HG03378 (cell line): ENCODE measurements at regions not wholly inside any gene's neighbourhood (a gene's known extent, or its start where the extent isn't known, plus 50 kb on each side); places are given as distances from the start of the nearest gene placed in this dataset.

ENCODE experiments used
- ATAC-seq: cut with Tn5 transposase; IDR thresholded peaks from one replicate; pipeline ENCODE4 v1.9.1; 2021; ENCODE audit warnings: mild to moderate bottlenecking, moderate library complexity; ENCODE audit not compliant: unreplicated experiment

DNA sequence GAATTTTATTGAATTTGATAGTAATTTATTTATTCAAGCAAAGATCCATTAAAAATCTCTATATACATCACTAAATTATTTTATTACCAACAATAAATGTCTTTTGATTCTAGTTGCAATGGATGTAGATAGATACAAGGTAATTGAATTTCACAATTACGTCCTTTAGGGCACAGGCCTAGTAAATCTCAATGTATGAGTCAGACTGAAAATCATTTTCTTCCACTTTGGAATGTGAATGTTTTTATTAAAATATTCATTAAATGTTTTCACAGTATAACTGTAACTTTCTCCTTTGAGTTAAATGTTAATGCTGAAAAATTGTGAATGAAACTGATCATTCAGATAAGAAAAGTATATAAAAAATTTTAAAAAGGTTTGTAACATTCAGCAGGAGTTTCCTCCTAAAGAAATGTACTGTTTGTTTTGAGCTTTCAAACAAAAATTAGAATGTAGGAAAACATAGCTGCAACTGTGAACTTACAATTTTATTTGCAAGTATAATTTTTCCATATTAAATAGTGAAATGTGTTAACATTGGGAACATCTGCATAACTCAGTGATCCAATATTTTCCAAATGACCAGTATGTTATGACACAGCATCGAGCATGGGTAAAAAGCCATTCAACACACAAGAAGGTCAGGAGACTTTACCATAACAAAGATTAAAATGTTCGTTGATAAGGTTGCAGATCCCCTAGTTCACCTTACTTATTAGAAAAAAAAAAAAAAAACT is 663.7 kb downstream of the METTL4 start:
- no peak for ATAC-seq

DNA sequence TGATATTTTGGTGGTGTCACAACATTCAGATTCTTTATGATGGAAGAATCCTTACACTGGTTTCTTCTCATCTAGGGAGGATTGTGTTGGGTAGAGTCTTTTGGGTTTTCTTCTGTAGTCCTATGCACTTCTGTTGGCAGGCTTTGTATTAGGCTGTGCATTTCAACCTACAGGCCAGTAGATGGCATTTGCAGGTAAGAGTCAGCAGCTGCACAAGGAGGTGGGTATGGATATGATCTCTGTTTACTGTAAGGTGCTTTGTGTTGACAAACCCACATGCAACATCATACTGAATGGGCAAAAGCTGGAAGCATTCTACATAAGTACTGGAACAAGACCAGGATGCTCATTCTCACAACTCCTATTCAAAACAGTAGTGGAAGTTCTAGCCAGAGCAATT is 656.8 kb downstream of the METTL4 start:
- peak; percentile 67 for ATAC-seq

DNA sequence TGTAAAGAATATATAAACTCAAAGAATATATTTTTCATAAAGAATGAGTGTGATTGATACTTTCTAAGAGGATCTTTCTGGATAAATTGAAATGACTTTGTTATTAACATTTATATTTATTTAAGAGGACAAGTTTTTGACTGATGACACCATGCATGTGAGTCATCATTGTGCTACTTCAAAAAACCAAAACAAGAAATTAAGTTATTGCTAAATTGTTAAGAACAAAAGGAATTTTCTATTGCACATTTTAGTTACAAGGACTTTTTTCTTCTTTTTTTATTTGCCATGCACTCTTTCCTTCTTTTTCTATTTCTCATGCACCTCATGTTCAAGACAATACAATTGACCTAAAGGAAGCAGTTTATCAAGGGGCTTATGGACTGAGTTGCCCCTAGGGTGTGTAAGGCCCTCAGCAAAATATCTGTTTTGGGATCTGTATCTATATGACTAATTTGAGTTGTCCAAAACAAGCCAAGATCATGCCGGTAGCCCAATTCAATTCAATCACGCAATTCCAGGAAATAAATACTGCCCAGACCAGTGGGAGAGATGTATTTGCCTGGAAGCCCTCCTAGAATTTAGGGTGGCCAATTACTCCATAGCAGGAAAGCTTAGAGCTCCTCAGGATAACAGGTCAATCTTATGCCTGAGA is 654.3 kb downstream of the METTL4 start:
- no peak for ATAC-seq

DNA sequence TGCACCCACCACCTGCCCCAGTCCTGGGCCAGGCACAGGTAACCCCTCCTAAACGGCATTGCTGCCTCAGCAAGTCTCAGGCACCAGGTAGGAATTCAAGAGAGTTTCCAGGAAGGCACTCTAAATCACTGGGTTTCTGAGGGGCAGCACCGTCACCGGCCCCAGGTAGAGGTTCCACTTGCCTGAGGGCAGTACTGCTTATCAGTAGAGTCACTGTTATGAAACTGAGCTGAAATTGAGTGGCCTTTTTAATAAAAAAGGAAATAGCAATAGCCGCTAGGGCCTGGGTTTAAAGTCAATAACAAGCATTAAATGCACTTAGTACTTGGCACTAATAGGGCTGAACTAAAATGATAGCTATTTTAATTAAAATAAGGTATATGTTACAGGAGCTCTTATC is 653.7 kb downstream of the METTL4 start:
- no peak for ATAC-seq

DNA sequence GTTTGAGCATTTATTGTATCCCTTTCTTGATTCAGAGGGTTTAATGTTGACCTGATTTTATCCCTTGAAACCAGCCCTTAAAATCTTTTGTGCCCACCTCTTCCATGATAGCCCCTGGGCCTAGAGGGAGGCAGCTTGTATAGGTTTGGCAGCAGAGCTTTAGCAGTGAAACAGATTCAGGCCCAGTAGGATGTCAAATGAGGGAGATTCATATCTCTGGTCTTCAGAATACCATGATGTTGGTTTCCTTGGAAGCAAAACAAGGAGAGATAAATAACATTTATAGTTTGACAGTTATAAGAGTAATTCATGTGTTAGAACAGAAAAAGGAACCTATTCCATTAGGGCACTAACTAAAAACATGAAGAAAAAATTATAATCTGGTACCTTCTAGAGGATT is 649.2 kb downstream of the METTL4 start:
- ATAC-seq: no peak

DNA sequence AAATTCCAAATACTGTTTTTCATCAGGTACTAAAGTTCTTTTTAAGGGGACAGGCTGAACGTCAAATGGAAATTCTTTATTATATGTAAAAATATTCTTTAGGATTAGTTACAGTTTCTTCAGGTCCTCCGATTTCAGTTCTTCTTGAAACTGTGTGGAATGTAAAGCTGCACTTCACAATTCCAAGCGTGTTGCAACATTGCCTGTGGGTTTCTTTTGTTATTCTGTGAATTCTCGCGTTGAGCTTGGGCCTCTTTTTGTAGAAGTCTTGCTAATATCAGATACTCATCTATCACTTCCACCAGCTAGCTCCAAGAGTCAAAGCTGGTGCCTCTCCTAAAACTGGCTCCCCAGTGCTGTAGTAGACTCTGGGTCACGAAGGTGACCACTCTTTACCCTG is 642.6 kb downstream of the METTL4 start:
- ATAC-seq: no peak

DNA sequence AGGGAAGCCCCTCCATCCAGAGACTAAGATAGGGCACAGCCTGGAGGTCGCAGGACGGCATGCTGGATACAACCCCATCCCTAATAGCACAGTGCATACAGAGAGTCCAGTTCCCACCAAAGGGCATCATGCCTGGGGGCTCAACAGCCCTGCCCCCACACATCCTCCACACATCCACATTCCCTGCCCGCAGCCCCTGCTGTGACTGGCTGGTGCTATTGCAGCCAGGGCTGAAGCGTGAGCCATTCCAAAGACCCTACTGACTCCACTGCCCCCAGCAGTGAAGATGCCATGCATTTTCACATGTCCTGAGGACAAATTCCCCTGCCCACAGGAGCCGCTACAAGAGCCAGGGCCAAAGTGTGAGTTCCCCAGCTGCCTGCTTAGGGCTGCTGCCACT is 641.6 kb downstream of the METTL4 start:
- ATAC-seq: no peak

DNA sequence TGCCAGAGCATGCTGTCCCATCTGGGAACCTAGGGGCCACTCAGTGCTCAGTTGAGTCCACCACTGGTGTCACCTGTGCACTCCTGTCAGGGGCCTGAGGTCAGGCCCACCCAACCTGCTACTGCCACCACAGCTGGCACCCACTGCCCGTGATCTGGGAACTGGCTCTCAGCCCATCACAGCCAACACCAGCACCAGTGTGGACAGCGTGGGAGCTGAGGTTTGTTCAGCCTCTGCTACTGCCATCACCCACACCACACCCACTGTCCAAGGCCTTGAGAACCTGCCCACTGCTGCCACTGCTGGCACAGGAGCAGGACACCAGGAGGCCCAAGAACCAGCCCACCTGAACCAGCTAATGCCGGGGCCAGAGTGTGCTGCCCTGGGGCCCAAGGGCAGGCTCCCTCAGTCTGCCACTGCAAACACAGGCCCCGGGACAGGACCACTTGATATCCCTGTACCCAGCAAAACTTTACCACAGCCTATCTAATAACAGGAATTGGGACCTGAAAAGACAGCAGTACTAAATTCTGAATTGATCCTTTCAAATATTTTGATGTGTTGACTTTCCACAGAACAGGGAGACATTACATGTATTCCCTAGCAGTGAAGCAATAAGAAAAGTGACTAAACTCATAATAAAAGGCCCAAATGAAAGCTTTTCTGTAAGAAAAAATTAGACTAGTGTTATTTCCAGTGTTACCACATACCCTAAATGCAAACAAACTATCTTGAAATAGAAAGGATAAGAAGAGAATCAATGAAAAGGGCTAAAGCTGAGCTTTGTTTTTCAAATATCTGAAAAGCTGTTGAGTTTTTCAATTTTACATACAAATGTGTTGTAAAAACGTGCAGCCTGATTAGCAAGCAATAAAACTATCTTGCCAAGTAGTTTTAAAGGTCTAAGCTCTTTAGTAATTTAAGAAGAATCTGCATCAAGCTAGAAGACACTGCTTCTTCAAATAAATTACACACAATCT is 640.7 kb downstream of the METTL4 start:
- no peak for ATAC-seq

DNA sequence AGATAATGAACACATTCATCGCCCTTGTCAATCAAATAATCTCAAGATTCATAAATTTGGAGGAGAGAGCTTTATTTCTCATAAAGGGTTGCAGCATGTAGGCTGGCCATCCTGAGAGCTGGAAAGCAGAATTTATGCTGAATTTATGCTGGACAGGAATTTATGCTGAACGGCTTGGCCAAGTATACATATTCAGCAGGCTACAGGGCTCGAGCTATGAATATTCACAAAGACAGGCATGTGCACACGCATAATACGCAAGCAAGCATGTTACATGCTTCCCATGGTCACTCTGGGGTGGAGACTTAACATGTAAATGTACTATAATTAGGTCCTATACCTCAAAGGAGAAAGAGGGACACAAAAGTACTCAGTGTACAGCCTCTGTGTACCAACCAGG is 618.8 kb downstream of the METTL4 start:
- no peak for ATAC-seq

DNA sequence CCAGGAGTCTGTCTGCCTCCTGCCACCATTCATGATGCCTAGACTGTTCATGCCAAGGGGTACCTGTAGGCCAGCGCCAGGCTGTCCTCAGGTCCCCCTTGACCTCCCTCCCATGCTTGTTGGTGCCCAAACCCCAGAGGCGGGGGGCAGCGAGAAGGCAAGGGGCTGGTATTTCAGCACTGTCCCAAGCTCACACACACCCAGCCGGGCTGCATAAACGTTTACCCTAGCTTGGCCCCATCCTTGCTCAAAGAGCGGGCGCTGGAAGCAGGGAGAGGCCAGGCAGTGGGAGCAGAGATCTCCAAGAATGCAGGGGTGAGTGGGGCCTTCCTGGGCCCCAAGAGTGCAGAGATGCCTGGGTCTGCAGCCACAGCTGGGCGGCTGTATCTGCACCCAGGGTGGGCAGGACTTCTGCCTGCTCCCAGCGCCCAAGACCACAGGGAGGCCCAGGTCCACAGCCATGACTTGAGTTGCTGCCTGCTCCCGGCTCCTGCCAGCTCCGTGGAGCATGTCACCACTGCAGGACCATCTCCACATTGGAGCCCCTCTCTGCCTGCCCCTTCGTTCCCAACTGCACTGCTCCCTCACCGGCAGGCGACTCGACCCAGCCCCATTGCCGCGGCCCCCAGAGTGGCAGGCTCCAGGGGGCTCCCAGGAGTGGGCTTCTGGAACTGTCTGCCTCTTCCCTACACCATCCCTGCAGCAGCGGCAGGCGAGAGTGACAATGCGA is 616.6 kb downstream of the METTL4 start:
- no peak for ATAC-seq

DNA sequence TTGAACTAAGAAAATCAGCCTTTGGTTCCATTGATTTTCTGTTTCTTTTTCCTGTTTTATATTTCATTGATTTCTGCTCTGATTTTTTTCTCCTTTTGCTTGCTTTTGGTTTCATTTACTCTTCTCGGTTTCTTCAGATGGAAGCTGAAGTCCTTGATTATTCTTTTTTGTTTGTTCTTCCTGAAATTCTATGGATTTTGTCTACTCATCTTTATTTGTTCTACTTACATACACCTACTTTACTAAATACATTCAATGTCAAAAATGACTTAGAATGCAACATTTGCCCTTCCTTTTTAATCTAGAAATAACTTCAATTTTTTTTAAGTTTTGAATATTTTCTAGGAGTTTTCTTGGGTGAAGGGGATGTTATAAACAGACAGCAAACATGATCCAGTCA is 612.5 kb downstream of the METTL4 start:
- ATAC-seq: no peak

DNA sequence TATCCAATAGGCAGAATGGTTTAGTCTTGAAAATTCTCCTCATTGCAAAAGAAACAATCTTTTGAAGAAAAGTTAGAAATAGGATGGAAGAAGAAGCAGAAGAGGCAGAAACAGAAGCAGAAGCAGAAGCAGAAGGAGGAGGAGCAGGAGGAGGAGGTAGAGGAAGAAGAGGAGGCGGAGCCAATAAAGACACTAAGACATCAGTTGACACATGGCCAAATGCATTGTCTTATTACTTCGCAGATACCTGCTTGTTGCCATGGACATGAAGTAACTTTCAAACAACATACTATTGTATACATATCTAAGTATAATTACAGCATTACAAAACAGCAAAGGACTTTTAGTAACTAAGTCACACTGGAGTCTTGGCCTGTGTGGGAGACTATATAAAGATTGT is 606.3 kb downstream of the METTL4 start:
- no peak for ATAC-seq

DNA sequence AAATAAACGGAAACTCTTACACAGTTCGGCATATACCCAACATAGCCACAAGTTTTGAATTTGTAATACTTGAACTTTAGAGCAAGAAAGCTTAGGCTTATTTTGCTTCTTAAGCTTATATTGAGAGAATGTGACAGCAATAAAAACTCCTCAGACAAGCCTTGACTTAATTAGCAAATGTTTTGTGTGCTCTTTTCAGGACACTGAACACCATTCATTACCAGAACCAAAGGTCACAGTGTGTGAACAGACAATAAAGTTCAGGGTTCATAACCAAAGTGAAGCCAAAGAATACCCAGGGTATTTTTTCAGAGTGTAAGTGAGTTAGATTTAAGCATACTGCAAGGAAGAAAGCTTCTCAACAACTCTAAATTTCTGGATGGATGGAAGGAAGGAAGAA is 605.8 kb downstream of the METTL4 start:
- no peak for ATAC-seq

DNA sequence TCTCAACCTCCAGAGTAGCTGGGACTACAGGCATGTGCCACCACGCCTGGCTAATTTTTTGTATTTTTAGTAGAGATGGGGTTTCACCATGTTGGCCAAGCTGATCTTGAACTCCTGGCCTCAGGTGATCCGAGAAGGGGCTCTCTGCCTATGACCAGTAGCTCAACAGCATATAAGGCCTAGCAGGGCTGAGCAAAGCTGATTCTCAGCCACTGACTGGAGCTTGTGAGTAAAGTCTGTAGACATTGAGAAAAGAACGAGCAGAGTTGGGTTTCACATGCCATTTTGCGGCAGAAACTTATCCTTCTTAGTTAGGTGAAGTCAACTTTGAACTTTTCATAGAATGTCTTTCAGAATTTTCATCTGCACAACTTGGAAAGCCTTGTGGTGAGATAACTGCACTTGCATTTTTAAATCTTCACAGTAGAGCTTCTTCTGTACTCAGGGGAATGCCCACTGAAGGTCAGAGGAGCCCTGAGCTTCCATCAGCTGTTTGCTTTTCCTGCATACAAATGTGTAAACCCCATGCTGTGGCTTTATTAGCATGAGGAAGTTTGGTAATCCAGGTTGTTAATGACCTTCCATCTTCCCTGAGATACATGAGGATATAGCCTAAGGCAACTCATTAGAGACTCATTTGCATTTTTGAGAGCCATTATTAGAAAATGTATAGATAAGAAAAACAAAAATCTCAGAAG is 602.4 kb downstream of the METTL4 start:
- no peak for ATAC-seq

DNA sequence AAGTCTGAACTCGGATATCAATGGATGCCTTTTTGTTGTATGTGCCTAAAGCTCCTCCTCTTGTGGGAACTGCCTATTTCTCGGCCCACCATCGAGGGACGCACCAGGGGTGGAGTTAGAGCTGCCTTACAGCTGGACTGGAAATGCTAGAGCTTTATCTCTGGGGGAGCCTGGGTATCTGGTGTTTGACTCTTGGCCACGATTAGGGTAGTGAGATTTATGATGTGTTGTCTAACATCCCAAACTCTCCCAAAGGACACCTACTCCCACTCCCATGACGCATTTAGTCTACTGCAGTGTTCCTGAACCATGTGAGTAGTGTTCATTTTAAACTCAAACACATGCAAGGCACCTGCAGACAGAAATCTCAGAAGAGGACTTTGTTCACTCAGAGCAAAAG is 594.8 kb downstream of the METTL4 start:
- no peak for ATAC-seq

DNA sequence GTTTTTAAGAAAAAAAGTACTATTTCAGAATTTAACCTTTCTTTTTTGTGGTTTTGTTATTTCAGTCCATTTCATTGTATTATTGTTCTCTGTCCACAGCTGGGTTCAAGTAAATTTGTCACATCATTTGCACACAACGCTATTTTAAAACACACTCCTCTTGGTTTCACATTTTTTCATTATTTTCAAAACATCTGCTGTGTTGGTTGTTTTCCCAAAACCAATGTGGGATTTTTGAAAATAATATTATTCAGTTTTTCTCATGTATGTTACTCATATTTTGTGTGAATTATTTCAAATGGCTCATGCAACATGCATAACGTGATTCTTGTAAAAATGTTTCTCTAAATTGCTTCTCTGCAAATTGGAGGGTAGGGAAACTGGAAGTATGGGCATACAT is 589.2 kb downstream of the METTL4 start:
- ATAC-seq: no peak

DNA sequence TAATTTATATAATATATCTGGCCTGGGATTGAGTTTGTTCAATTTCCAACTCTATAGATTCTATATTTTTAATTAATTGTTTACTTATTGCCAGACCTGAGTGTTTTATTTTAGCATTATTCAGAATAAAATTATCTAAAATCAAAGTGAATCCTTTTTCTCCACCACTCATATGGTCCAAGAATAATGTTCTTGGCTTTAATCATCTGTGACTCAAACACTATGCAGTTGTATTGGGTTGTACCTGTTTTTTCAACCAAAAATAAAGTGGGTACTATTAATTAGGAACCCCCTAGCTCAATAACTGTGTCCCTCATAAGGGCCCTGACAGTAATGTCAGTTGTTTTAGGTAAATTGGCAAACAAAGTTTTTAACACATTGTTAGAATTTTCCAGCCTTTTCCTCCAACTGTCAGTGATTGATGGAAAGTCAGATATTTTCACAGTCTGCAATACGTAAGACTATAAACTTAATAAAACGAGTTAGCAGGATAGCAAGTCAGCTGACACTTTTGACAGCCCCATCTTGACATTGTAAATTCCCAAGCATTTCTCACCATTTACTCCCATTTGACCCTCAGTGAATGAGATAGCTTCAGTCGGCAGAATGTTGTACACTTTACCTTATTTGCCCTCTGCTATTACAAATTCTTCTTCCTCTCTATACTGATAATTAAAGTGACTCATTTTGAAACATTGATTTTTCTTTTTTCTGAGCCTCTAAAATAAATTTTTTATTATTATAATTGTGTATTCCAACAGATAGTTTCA is 587.4 kb downstream of the METTL4 start:
- ATAC-seq: no peak

DNA sequence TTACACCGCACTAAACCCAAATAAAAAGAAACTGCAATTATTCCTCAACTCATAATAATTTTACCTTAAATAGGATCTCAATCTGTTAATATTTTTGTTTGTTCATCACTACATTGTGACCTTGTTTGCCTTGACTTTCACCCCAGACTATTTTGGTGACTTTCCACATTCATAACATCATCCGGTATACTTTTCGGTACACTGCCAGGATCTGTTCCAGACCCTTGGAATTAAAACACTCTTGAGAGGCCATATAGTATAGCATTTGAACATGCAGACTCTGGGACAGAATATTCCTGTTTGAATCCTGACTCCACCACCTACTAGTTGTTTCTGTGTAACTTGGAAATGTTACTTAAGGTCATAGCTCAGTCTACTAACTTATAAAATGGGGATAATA is 577.4 kb downstream of the METTL4 start:
- no peak for ATAC-seq

DNA sequence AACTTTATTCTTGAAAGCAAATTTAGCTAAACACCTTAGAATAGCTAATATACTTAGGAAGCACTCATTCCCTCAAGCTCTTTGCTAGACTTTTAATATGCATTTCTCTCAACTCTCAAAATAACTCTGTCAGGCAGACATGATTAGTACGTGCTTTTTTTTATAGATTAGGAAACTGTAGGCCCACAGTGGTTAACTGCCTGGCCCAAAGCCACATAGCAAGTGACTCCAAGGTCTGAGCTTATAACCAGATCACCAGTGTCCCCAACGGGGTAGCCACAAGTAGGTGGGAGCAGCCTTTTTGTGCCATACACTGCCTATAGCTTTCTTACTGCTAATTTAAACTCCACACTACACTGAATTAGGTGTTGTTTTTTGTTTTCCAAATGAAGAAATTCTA is 576.8 kb downstream of the METTL4 start:
- no peak for ATAC-seq
